ENCODE measurements at regions not wholly inside any gene's neighbourhood (a gene's known extent, or its start where the extent isn't known, plus 50 kb on each side); places are given as distances from the start of the nearest gene placed in this dataset.

GRCh38 chr4:157980158-157980557 lies 192.7 kb downstream of the GASK1B start:
- no peak overlapping the region for H3K9ac ChIP-seq (ENCODE audit: low read depth in 1 of 2, low read length in 2 of 2)
- no peaks in the 10 kb centered on the region for H3K36me3 ChIP-seq (ENCODE audit: control insufficient read depth in 2 of 2, insufficient read depth in 2 of 2, low read length in 2 of 2)
- H3K4me3 ChIP-seq (ENCODE audit: low read length in 2 of 2), result no peak overlapping the region
- no peaks in the 10 kb centered on the region for H3K9me3 ChIP-seq (ENCODE audit: control insufficient read depth in 2 of 2, low read length in 2 of 2)
- no peaks in the 10 kb centered on the region for H3K4me1 ChIP-seq (ENCODE audit: control insufficient read depth in 2 of 2, insufficient read depth in 2 of 2, low read length in 2 of 2)
- no peaks in the 10 kb centered on the region for H3K27me3 ChIP-seq (ENCODE audit: control insufficient read depth in 2 of 2, insufficient read depth in 2 of 2, low read length in 2 of 2)
- no peak overlapping the region for H3K27ac ChIP-seq (ENCODE audit: low read depth in 2 of 2, low read length in 2 of 2)

GRCh38 chr4:157978680-157979361 lies 194.0 kb downstream of the GASK1B start:
- Histone ChIP-seq H3K9me3 (ENCODE audit: control insufficient read depth in 2 of 2, low read length in 2 of 2) (no peaks in the 10 kb centered on the region), H3K4me1 (ENCODE audit: control insufficient read depth in 2 of 2, insufficient read depth in 2 of 2, low read length in 2 of 2) (no peaks in the 10 kb centered on the region), H3K9ac (ENCODE audit: low read depth in 1 of 2, low read length in 2 of 2) (no peak overlapping the region), H3K36me3 (ENCODE audit: control insufficient read depth in 2 of 2, insufficient read depth in 2 of 2, low read length in 2 of 2) (no peaks in the 10 kb centered on the region), H3K4me3 (ENCODE audit: low read length in 2 of 2) (peak overlapping the region in 1 of 2 donors; percentile 16), H3K27me3 (ENCODE audit: control insufficient read depth in 2 of 2, insufficient read depth in 2 of 2, low read length in 2 of 2) (no peaks in the 10 kb centered on the region), H3K27ac (ENCODE audit: low read depth in 2 of 2, low read length in 2 of 2) (no peak overlapping the region)

GRCh38 chr4:157977086-157977485 lies 195.7 kb downstream of the GASK1B start:
- no peak overlapping the region for H3K4me3 ChIP-seq (ENCODE audit: low read length in 2 of 2)
- H3K9ac ChIP-seq (ENCODE audit: low read depth in 1 of 2, low read length in 2 of 2), result no peak overlapping the region
- H3K27me3 ChIP-seq (ENCODE audit: control insufficient read depth in 2 of 2, insufficient read depth in 2 of 2, low read length in 2 of 2), result no peaks in the 10 kb centered on the region
- H3K4me1 ChIP-seq (ENCODE audit: control insufficient read depth in 2 of 2, insufficient read depth in 2 of 2, low read length in 2 of 2), result no peaks in the 10 kb centered on the region
- H3K27ac ChIP-seq (ENCODE audit: low read depth in 2 of 2, low read length in 2 of 2), result no peak overlapping the region
- H3K36me3 ChIP-seq (ENCODE audit: control insufficient read depth in 2 of 2, insufficient read depth in 2 of 2, low read length in 2 of 2), result no peaks in the 10 kb centered on the region
- no peaks in the 10 kb centered on the region for H3K9me3 ChIP-seq (ENCODE audit: control insufficient read depth in 2 of 2, low read length in 2 of 2)

DNA sequence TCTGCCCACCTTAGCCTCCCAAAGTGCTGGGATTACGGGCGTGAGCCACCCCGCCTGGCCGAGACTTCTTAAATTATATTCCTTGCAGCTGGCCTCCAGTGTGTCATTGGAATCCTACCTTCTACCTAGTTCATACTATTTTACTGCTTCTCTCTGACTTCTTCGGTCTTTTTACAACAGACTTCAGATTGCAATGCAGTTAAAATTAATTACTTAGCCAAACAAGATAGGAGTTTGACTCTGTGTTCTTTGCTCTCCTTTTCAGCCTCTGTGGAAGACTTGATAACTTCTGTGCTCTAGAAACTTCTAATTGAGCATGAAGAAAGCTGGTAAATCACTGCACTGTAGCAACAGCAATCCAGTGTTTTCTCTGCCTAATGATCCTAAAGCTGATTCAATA lies 199.5 kb downstream of the GASK1B start:
- no peaks in the 10 kb centered on the region for H3K36me3 ChIP-seq (ENCODE audit: control insufficient read depth in 2 of 2, insufficient read depth in 2 of 2, low read length in 2 of 2)
- no peak overlapping the region for H3K9ac ChIP-seq (ENCODE audit: low read depth in 1 of 2, low read length in 2 of 2)
- no peaks in the 10 kb centered on the region for H3K4me1 ChIP-seq (ENCODE audit: control insufficient read depth in 2 of 2, insufficient read depth in 2 of 2, low read length in 2 of 2)
- H3K27me3 ChIP-seq (ENCODE audit: control insufficient read depth in 2 of 2, insufficient read depth in 2 of 2, low read length in 2 of 2), result no peaks in the 10 kb centered on the region
- H3K4me3 ChIP-seq (ENCODE audit: low read length in 2 of 2), result no peak overlapping the region
- no peaks in the 10 kb centered on the region for H3K9me3 ChIP-seq (ENCODE audit: control insufficient read depth in 2 of 2, low read length in 2 of 2)
- H3K27ac ChIP-seq (ENCODE audit: low read depth in 2 of 2, low read length in 2 of 2), result no peak overlapping the region

DNA sequence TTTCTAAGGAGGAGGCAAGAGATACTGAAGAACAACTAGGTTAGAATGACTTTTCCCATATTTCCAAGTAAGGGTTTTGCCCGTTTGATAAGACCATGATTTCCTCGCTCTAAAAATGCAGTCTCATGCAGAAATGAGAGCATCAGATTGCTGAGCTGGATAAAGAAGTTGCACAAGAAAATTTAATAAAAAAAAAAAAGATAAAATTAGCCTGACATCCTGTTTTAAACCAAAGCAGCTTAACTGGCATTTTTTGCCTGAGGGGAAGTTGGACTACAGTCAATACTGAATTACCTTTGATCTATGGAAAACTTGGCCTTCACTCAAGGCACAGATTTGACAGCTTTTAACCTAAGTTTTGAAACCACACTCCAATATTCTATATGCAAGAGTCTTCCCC lies 208.4 kb downstream of the GASK1B start:
- Histone ChIP-seq H3K27ac (ENCODE audit: low read depth in 2 of 2, low read length in 2 of 2) (no peak overlapping the region), H3K9me3 (ENCODE audit: control insufficient read depth in 2 of 2, low read length in 2 of 2) (no peaks in the 10 kb centered on the region), H3K9ac (ENCODE audit: low read depth in 1 of 2, low read length in 2 of 2) (no peak overlapping the region), H3K4me3 (ENCODE audit: low read length in 2 of 2) (no peak overlapping the region), H3K27me3 (ENCODE audit: control insufficient read depth in 2 of 2, insufficient read depth in 2 of 2, low read length in 2 of 2) (no peaks in the 10 kb centered on the region), H3K4me1 (ENCODE audit: control insufficient read depth in 2 of 2, insufficient read depth in 2 of 2, low read length in 2 of 2) (no peaks in the 10 kb centered on the region), H3K36me3 (ENCODE audit: control insufficient read depth in 2 of 2, insufficient read depth in 2 of 2, low read length in 2 of 2) (no peaks in the 10 kb centered on the region)

DNA sequence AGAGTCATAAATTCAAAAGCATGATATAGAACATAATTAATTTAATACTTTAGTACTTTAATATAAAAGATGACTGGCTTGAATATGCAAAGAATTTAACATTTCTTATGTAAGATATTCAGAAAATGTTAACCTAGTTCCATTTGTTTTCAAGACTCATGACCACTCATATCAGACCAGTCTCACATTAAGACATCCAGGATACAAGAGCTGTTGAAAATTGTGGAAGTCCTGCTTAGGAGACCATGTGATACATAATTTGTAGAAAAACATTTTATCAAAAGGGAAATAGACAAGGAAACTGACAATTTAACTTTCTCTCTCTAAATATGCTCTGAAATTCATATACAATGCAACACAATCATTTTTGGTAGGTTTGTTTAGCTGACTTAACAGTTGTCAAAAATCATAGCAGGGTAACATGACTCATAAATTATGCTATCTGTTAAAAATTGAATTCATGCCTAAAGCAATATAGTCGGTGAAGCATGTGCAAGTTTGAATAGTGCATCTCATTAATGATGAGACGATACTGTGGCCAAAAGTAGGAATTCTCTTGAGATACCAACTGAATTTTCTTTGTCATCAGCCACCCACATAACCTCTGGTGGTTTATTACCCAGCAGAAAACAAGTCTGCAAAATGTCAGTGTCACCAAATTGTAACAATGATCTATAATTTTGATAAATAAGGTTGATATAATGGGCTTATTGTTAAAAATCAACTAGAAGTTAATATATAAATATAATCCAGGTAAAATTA lies 211.4 kb downstream of the GASK1B start:
- Histone ChIP-seq H3K27ac (ENCODE audit: low read depth in 2 of 2, low read length in 2 of 2) (no peak overlapping the region), H3K4me1 (ENCODE audit: control insufficient read depth in 2 of 2, insufficient read depth in 2 of 2, low read length in 2 of 2) (no peaks in the 10 kb centered on the region), H3K9me3 (ENCODE audit: control insufficient read depth in 2 of 2, low read length in 2 of 2) (no peaks in the 10 kb centered on the region), H3K27me3 (ENCODE audit: control insufficient read depth in 2 of 2, insufficient read depth in 2 of 2, low read length in 2 of 2) (no peaks in the 10 kb centered on the region), H3K9ac (ENCODE audit: low read depth in 1 of 2, low read length in 2 of 2) (no peak overlapping the region), H3K4me3 (ENCODE audit: low read length in 2 of 2) (no peak overlapping the region), H3K36me3 (ENCODE audit: control insufficient read depth in 2 of 2, insufficient read depth in 2 of 2, low read length in 2 of 2) (no peaks in the 10 kb centered on the region)

DNA sequence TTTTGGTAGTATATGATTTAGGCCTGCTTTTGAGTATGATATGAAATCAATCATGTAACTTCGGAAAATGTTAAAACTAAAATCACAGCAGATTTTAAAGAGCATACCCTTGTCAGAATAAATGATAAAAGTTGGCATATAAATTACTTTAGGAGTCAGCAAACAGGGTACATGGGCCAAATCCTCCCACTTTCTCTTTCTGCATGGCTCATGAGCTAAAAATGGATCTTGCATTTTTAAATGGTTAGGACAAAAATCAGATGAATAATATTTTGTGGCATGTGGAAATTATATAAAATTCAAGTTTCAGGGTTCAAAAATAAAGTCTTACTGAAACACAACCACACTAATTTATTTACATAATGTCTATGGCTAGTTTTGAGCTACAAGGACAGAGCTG lies 214.9 kb downstream of the GASK1B start:
- no peak overlapping the region for H3K9ac ChIP-seq (ENCODE audit: low read depth in 1 of 2, low read length in 2 of 2)
- H3K36me3 ChIP-seq (ENCODE audit: control insufficient read depth in 2 of 2, insufficient read depth in 2 of 2, low read length in 2 of 2), result no peaks in the 10 kb centered on the region
- no peaks in the 10 kb centered on the region for H3K4me1 ChIP-seq (ENCODE audit: control insufficient read depth in 2 of 2, insufficient read depth in 2 of 2, low read length in 2 of 2)
- H3K4me3 ChIP-seq (ENCODE audit: low read length in 2 of 2), result no peak overlapping the region
- H3K27ac ChIP-seq (ENCODE audit: low read depth in 2 of 2, low read length in 2 of 2), result no peak overlapping the region
- H3K27me3 ChIP-seq (ENCODE audit: control insufficient read depth in 2 of 2, insufficient read depth in 2 of 2, low read length in 2 of 2), result no peaks in the 10 kb centered on the region
- no peaks in the 10 kb centered on the region for H3K9me3 ChIP-seq (ENCODE audit: control insufficient read depth in 2 of 2, low read length in 2 of 2)

- no peaks in the 10 kb centered on the region for H3K36me3 ChIP-seq (ENCODE audit: control insufficient read depth in 2 of 2, insufficient read depth in 2 of 2, low read length in 2 of 2)
- no peak overlapping the region for H3K9ac ChIP-seq (ENCODE audit: low read depth in 1 of 2, low read length in 2 of 2)
- H3K4me3 ChIP-seq (ENCODE audit: low read length in 2 of 2), result no peak overlapping the region
These were observed 230.8 kb downstream of the GASK1B start for GRCh38 chr4:157942017-157942416.

DNA sequence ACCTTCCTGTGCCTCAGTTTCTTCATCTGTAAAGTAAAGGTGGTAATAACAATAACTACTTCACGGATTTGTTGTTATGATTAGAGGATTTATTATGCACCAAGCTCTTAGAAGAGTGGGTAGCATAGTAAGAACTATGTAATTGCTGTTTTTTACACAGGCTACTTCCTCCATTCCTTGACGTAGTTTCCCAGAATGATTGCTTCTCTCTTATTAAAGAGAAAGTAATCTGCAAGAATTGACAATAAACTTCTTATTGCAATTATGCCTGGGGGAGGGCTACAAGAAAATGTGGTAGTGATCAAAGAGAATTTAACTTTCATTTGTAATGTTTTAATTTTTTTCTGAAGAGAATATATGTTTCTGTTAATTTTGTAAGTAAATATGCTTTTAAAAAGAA lies 238.7 kb downstream of the GASK1B start:
- Histone ChIP-seq H3K9me3 (ENCODE audit: control insufficient read depth in 2 of 2, low read length in 2 of 2) (no peaks in the 10 kb centered on the region), H3K27ac (ENCODE audit: low read depth in 2 of 2, low read length in 2 of 2) (no peak overlapping the region), H3K27me3 (ENCODE audit: control insufficient read depth in 2 of 2, insufficient read depth in 2 of 2, low read length in 2 of 2) (no peaks in the 10 kb centered on the region), H3K9ac (ENCODE audit: low read depth in 1 of 2, low read length in 2 of 2) (no peak overlapping the region), H3K4me3 (ENCODE audit: low read length in 2 of 2) (no peak overlapping the region), H3K36me3 (ENCODE audit: control insufficient read depth in 2 of 2, insufficient read depth in 2 of 2, low read length in 2 of 2) (no peaks in the 10 kb centered on the region), H3K4me1 (ENCODE audit: control insufficient read depth in 2 of 2, insufficient read depth in 2 of 2, low read length in 2 of 2) (no peaks in the 10 kb centered on the region)

More at GRCh38 chr4:157942017-157942416, 230.8 kb downstream of the GASK1B start:
- H3K27ac ChIP-seq (ENCODE audit: low read depth in 2 of 2, low read length in 2 of 2), result no peak overlapping the region
- no peaks in the 10 kb centered on the region for H3K9me3 ChIP-seq (ENCODE audit: control insufficient read depth in 2 of 2, low read length in 2 of 2)
- no peaks in the 10 kb centered on the region for H3K27me3 ChIP-seq (ENCODE audit: control insufficient read depth in 2 of 2, insufficient read depth in 2 of 2, low read length in 2 of 2)
- no peaks in the 10 kb centered on the region for H3K4me1 ChIP-seq (ENCODE audit: control insufficient read depth in 2 of 2, insufficient read depth in 2 of 2, low read length in 2 of 2)

GRCh38 chr4:157932936-157933335 lies 239.9 kb downstream of the GASK1B start:
- H3K27ac ChIP-seq (ENCODE audit: low read depth in 2 of 2, low read length in 2 of 2), result no peak overlapping the region
- H3K9ac ChIP-seq (ENCODE audit: low read depth in 1 of 2, low read length in 2 of 2), result no peak overlapping the region
- H3K4me1 ChIP-seq (ENCODE audit: control insufficient read depth in 2 of 2, insufficient read depth in 2 of 2, low read length in 2 of 2), result no peaks in the 10 kb centered on the region
- H3K27me3 ChIP-seq (ENCODE audit: control insufficient read depth in 2 of 2, insufficient read depth in 2 of 2, low read length in 2 of 2), result no peaks in the 10 kb centered on the region
- no peaks in the 10 kb centered on the region for H3K36me3 ChIP-seq (ENCODE audit: control insufficient read depth in 2 of 2, insufficient read depth in 2 of 2, low read length in 2 of 2)
- no peaks in the 10 kb centered on the region for H3K9me3 ChIP-seq (ENCODE audit: control insufficient read depth in 2 of 2, low read length in 2 of 2)
- H3K4me3 ChIP-seq (ENCODE audit: low read length in 2 of 2), result no peak overlapping the region

Data from mucosa of rectum (tissue), 2 donors.